ENCODE measurements at regions not wholly inside any gene's neighbourhood (a gene's known extent, or its start where the extent isn't known, plus 50 kb on each side); places are given as distances from the start of the nearest gene placed in this dataset.

DNA sequence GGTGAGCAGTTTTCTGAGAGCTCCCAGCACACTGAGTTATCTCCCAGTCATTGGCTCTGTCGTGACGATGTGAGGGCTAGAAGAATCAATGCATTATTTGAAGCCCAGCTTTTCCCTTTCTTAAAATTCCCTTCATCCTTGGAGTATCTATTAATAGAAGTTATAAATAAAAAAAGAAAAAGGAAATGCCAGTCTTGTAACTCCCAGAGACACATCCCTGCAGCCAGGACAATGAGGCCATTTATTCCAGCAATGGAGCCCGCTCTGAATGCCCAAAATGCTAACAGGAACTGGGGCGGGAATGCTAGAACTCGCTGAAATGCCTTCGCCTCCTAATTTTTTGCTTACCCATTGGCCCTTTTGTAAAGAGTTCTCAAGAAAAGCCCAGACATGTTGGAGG is 305.8 kb downstream of the TFAP2C start:
- TF ChIP-seq, protein P1, sequence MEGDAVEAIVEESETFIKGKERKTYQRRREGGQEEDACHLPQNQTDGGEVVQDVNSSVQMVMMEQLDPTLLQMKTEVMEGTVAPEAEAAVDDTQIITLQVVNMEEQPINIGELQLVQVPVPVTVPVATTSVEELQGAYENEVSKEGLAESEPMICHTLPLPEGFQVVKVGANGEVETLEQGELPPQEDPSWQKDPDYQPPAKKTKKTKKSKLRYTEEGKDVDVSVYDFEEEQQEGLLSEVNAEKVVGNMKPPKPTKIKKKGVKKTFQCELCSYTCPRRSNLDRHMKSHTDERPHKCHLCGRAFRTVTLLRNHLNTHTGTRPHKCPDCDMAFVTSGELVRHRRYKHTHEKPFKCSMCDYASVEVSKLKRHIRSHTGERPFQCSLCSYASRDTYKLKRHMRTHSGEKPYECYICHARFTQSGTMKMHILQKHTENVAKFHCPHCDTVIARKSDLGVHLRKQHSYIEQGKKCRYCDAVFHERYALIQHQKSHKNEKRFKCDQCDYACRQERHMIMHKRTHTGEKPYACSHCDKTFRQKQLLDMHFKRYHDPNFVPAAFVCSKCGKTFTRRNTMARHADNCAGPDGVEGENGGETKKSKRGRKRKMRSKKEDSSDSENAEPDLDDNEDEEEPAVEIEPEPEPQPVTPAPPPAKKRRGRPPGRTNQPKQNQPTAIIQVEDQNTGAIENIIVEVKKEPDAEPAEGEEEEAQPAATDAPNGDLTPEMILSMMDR (conservative IDR thresholded peaks at IDR 0.05) = no peak
- TF ChIP-seq ZFX (IDR thresholded peaks at IDR 0.05) = no peak
